ENCODE measurements at regions not wholly inside any gene's neighbourhood (a gene's known extent, or its start where the extent isn't known, plus 50 kb on each side); places are given as distances from the start of the nearest gene placed in this dataset.
"Not testable (repeated sequence)": the region's sequence is repeated elsewhere in the genome, so short reads cannot be mapped to it uniquely, and the experiment has no call there.

- not testable (repeated sequence) for DNase-seq
Observed at GRCh38 chrX:67213686-67214085, 330.1 kb upstream of the AR start.

- no peak for DNase-seq
Observed at GRCh38 chrX:67207912-67208311, 335.9 kb upstream of the AR start.

- no peak for DNase-seq
Observed at GRCh38 chrX:67159437-67159836, 384.4 kb upstream of the AR start.

GRCh38 chrX:67114635-67115034, 429.2 kb upstream of the AR start:
- no peak for DNase-seq

GRCh38 chrX:67105758-67106116, 438.1 kb upstream of the AR start:
- DNase-seq = no peak

- no peak for DNase-seq
Observed at GRCh38 chrX:67104982-67105757, 438.7 kb upstream of the AR start.

GRCh38 chrX:67100031-67100884, 443.6 kb upstream of the AR start:
- DNase-seq = no peak

GRCh38 chrX:67094061-67094460, 449.8 kb upstream of the AR start:
- no peak for DNase-seq

GRCh38 chrX:67050760-67051159, 411.9 kb upstream of the EDA2R start:
- no peak for DNase-seq

GRCh38 chrX:67044866-67045265, 406.0 kb upstream of the EDA2R start:
- no peak for DNase-seq

GRCh38 chrX:67044029-67044653, 405.3 kb upstream of the EDA2R start:
- no peak for DNase-seq

- DNase-seq = no peak
Observed at GRCh38 chrX:67004451-67004850, 365.6 kb upstream of the EDA2R start.

GRCh38 chrX:66994729-66995128, 355.9 kb upstream of the EDA2R start:
- no peak for DNase-seq

- not testable (repeated sequence) for DNase-seq
Observed at GRCh38 chrX:66992077-66992476, 353.2 kb upstream of the EDA2R start.

GRCh38 chrX:66988331-66988730, 349.5 kb upstream of the EDA2R start:
- no peak for DNase-seq

GRCh38 chrX:66961665-66962064, 322.8 kb upstream of the EDA2R start:
- DNase-seq = no peak

GRCh38 chrX:66931713-66932112, 292.8 kb upstream of the EDA2R start:
- DNase-seq = no peak

- not testable (repeated sequence) for DNase-seq
Observed at GRCh38 chrX:66930516-66930915, 291.6 kb upstream of the EDA2R start.

GRCh38 chrX:66920296-66920695, 281.4 kb upstream of the EDA2R start:
- DNase-seq = no peak

- DNase-seq = no peak
Observed at GRCh38 chrX:66919280-66919832, 280.5 kb upstream of the EDA2R start.

GRCh38 chrX:66918511-66918910, 279.6 kb upstream of the EDA2R start:
- DNase-seq = no peak

GRCh38 chrX:66915893-66916292, 277.0 kb upstream of the EDA2R start:
- no peak for DNase-seq

GRCh38 chrX:66914080-66914479, 275.2 kb upstream of the EDA2R start:
- DNase-seq = peak; percentile 5
